Urinary bladder (tissue), 3 donors: ENCODE measurements at regions not wholly inside any gene's neighbourhood (a gene's known extent, or its start where the extent isn't known, plus 50 kb on each side); places are given as distances from the start of the nearest gene placed in this dataset.

ENCODE experiments used
- DNase-seq: peaks from one replicate; pipeline ENCODE4 v3.0.0-alpha.2; 2015; ENCODE audit errors: extremely low spot score
- H3K27ac ChIP-seq: one replicate; pipeline ENCODE4 v1.5.1; 2013; ENCODE audit warnings: low read depth, mild to moderate bottlenecking, moderate library complexity
- H3K36me3 ChIP-seq: one replicate; pipeline ENCODE4 v1.6.1; 2013; ENCODE audit warnings: mild to moderate bottlenecking, moderate library complexity; ENCODE audit not compliant: insufficient read depth
- H3K4me1 ChIP-seq: one replicate; pipeline ENCODE4 v1.6.1; 2013; ENCODE audit warnings: mild to moderate bottlenecking, moderate library complexity; ENCODE audit not compliant: insufficient read depth
- H3K4me3 ChIP-seq: one replicate; pipeline ENCODE4 v1.5.1; 2013; ENCODE audit warnings: low read depth, low read length
- WGBS: extraction: QIAGEN DNeasy Blood & Tissue Kit; methylation state at CpG from one replicate; pipeline ENCODE4 v1.1.7; 2013; 5-methylcytosine and 5-hydroxymethylcytosine counted together
- donor health status: healthy with polysubstance abuse.
- donor health status: healthy.

GRCh38 chr2:217691920-217692666, 310.7 kb downstream of the TNS1 start:
- 74% methylated on average over 7 of the region's 7 CpGs for WGBS
- Histone ChIP-seq H3K4me3 (no peak overlapping the region), H3K4me1 (no peaks in the 10 kb centered on the region), H3K27ac (no peak overlapping the region), H3K36me3 (no peaks in the 10 kb centered on the region)
- no peak for DNase-seq

GRCh38 chr2:217691516-217691915, 311.3 kb downstream of the TNS1 start:
- DNase-seq = no peak
- no peaks in the 10 kb centered on the region for H3K36me3 ChIP-seq

GRCh38 chr2:217689053-217689452, 313.7 kb downstream of the TNS1 start:
- Histone ChIP-seq H3K36me3 (no peaks in the 10 kb centered on the region), H3K4me3 (no peak overlapping the region), H3K4me1 (no peaks in the 10 kb centered on the region), H3K27ac (no peak overlapping the region)
- 96% methylated on average over 1 of the region's 1 CpG for WGBS
- no peak for DNase-seq

More at GRCh38 chr2:217691516-217691915, 311.3 kb downstream of the TNS1 start:
- Histone ChIP-seq H3K27ac (no peak overlapping the region), H3K4me3 (no peak overlapping the region), H3K4me1 (no peaks in the 10 kb centered on the region)
- 97% methylated on average over 3 of the region's 3 CpGs for WGBS

GRCh38 chr2:217688494-217688893, 314.3 kb downstream of the TNS1 start:
- Histone ChIP-seq H3K4me3 (no peak overlapping the region), H3K4me1 (no peaks in the 10 kb centered on the region), H3K27ac (peak overlapping the region; percentile 27), H3K36me3 (no peaks in the 10 kb centered on the region)
- 89% methylated on average over 3 of the region's 3 CpGs for WGBS
- DNase-seq = no peak

- Histone ChIP-seq H3K36me3 (no peaks in the 10 kb centered on the region), H3K27ac (no peak overlapping the region), H3K4me1 (no peaks in the 10 kb centered on the region), H3K4me3 (no peak overlapping the region)
- DNase-seq = no peak
- 82% methylated on average over 6 of the region's 6 CpGs for whole genome bisulfite sequencing
Measured at GRCh38 chr2:217687771-217688170, 315.0 kb downstream of the TNS1 start.

GRCh38 chr2:217685255-217685605, 317.6 kb downstream of the TNS1 start:
- DNase-seq = peak; percentile 67
- H3K4me1 ChIP-seq = no peaks in the 10 kb centered on the region
- no peaks in the 10 kb centered on the region for H3K36me3 ChIP-seq
- WGBS = 15% methylated on average over 4 of the region's 4 CpGs
- H3K27ac ChIP-seq = no peak overlapping the region
- H3K4me3 ChIP-seq = no peak overlapping the region

- 77% methylated on average over 3 of the region's 3 CpGs for WGBS
- Histone ChIP-seq H3K27ac (peak overlapping the region; percentile 91), H3K4me3 (no peak overlapping the region), H3K4me1 (no peaks in the 10 kb centered on the region), H3K36me3 (no peaks in the 10 kb centered on the region)
- DNase-seq = no peak
Measured at GRCh38 chr2:217684431-217685254, 318.2 kb downstream of the TNS1 start.

- H3K36me3 ChIP-seq = no peaks in the 10 kb centered on the region
- no peak for DNase-seq
- peak overlapping the region; percentile 49 for H3K27ac ChIP-seq
Measured at GRCh38 chr2:217683106-217683870, 319.5 kb downstream of the TNS1 start.

GRCh38 chr2:217681791-217682190, 321.0 kb downstream of the TNS1 start:
- no peak for DNase-seq
- H3K4me1 ChIP-seq = no peaks in the 10 kb centered on the region
- peak overlapping the region; percentile 49 for H3K27ac ChIP-seq
- H3K4me3 ChIP-seq = no peak overlapping the region
- H3K36me3 ChIP-seq = no peaks in the 10 kb centered on the region

More at GRCh38 chr2:217683106-217683870, 319.5 kb downstream of the TNS1 start:
- no peak overlapping the region for H3K4me3 ChIP-seq
- no peaks in the 10 kb centered on the region for H3K4me1 ChIP-seq
- 62% methylated on average over 1 of the region's 1 CpG for WGBS

- Histone ChIP-seq H3K27ac (no peak overlapping the region), H3K36me3 (no peaks in the 10 kb centered on the region), H3K4me1 (no peaks in the 10 kb centered on the region), H3K4me3 (no peak overlapping the region)
- DNase-seq = no peak
- 95% methylated on average over 2 of the region's 2 CpGs for WGBS
Measured at GRCh38 chr2:217680381-217680780, 322.4 kb downstream of the TNS1 start.

GRCh38 chr2:217673627-217674026, 329.2 kb downstream of the TNS1 start:
- WGBS = 82% methylated on average over 4 of the region's 4 CpGs
- DNase-seq = no peak
- no peak overlapping the region for H3K27ac ChIP-seq

GRCh38 chr2:217672472-217672871, 330.3 kb downstream of the TNS1 start:
- Histone ChIP-seq H3K4me3 (no peak overlapping the region), H3K27ac (no peak overlapping the region), H3K4me1 (no peaks in the 10 kb centered on the region), H3K36me3 (no peaks in the 10 kb centered on the region)
- DNase-seq = no peak
- 71% methylated on average over 3 of the region's 3 CpGs for WGBS

More at GRCh38 chr2:217673627-217674026, 329.2 kb downstream of the TNS1 start:
- Histone ChIP-seq H3K4me3 (no peak overlapping the region), H3K36me3 (no peaks in the 10 kb centered on the region), H3K4me1 (no peaks in the 10 kb centered on the region)

- H3K36me3 ChIP-seq = no peaks in the 10 kb centered on the region
- DNase-seq = no peak
- no peaks in the 10 kb centered on the region for H3K4me1 ChIP-seq
- H3K27ac ChIP-seq = no peak overlapping the region
- WGBS = 54% methylated on average over 2 of the region's 2 CpGs
- H3K4me3 ChIP-seq = no peak overlapping the region
Measured at GRCh38 chr2:217671871-217672270, 330.9 kb downstream of the TNS1 start.
